Duodenal mucosa (tissue), 2 donors: ENCODE measurements at regions not wholly inside any gene's neighbourhood (a gene's known extent, or its start where the extent isn't known, plus 50 kb on each side); places are given as distances from the start of the nearest gene placed in this dataset.

Experiments
- H3K27ac ChIP-seq: one replicate; pipeline ENCODE4 v1.7.0; 2013; ENCODE audit warnings: low read depth, low read length
- H3K27me3 ChIP-seq, 2 donors: one replicate each; pipeline ENCODE4 v1.7.0; 2013; ENCODE audit warnings: low read length in 2 of 2, control low read depth in 1 of 2; ENCODE audit not compliant: insufficient read depth in 2 of 2, control insufficient read depth in 1 of 2
- H3K36me3 ChIP-seq, 2 donors: one replicate each; pipeline ENCODE4 v1.7.0; 2013; ENCODE audit warnings: low read length in 2 of 2, control low read depth in 1 of 2; ENCODE audit not compliant: insufficient read depth in 2 of 2, control insufficient read depth in 1 of 2
- H3K4me1 ChIP-seq, 2 donors: one replicate each; pipeline ENCODE4 v1.7.0; 2013; ENCODE audit warnings: low read length in 2 of 2, control low read depth in 1 of 2; ENCODE audit not compliant: insufficient read depth in 2 of 2, control insufficient read depth in 1 of 2
- H3K4me3 ChIP-seq, 2 donors: one replicate each; pipeline ENCODE4 v1.7.0; 2013; ENCODE audit warnings: low read length in 2 of 2, low read depth in 1 of 2
- H3K9ac ChIP-seq, 2 donors: one replicate each; pipeline ENCODE4 v1.7.0; 2013; ENCODE audit warnings: low read length in 2 of 2, low read depth in 1 of 2
- H3K9me3 ChIP-seq, 2 donors: one replicate each; pipeline ENCODE4 v1.7.0; 2013; ENCODE audit warnings: low read length in 2 of 2, control low read depth in 1 of 2; ENCODE audit not compliant: control insufficient read depth in 1 of 2

GRCh38 chr6:67653561-67653960, 981.5 kb upstream of the ADGRB3 start:
- Histone ChIP-seq H3K9ac (no peak overlapping the region), H3K27ac (no peak overlapping the region), H3K4me1 (no peaks in the 10 kb centered on the region), H3K27me3 (no peaks in the 10 kb centered on the region), H3K36me3 (no peaks in the 10 kb centered on the region), H3K4me3 (no peak overlapping the region), H3K9me3 (no peaks in the 10 kb centered on the region)

- no peaks in the 10 kb centered on the region for H3K4me1 ChIP-seq
- no peaks in the 10 kb centered on the region for H3K27me3 ChIP-seq
- no peaks in the 10 kb centered on the region for H3K9me3 ChIP-seq
- no peak overlapping the region for H3K4me3 ChIP-seq
- H3K36me3 ChIP-seq, result no peaks in the 10 kb centered on the region
- no peak overlapping the region for H3K27ac ChIP-seq
- no peak overlapping the region for H3K9ac ChIP-seq
Observed at GRCh38 chr6:67646550-67646949, 988.5 kb upstream of the ADGRB3 start.

- no peak overlapping the region for H3K9ac ChIP-seq
- H3K4me3 ChIP-seq, result no peak overlapping the region
- peaks cover 0 to 2% of the 10 kb centered on the region in 2 donors for H3K9me3 ChIP-seq
- no peaks in the 10 kb centered on the region for H3K4me1 ChIP-seq
- no peaks in the 10 kb centered on the region for H3K27me3 ChIP-seq
- no peak overlapping the region for H3K27ac ChIP-seq
- no peaks in the 10 kb centered on the region for H3K36me3 ChIP-seq
Observed at GRCh38 chr6:67643281-67643680, 991.8 kb upstream of the ADGRB3 start.

GRCh38 chr6:67642582-67642981, 992.5 kb upstream of the ADGRB3 start:
- H3K27ac ChIP-seq, result no peak overlapping the region
- H3K4me1 ChIP-seq, result no peaks in the 10 kb centered on the region
- peaks cover 0 to 2% of the 10 kb centered on the region in 2 donors for H3K9me3 ChIP-seq
- no peaks in the 10 kb centered on the region for H3K27me3 ChIP-seq
- no peak overlapping the region for H3K4me3 ChIP-seq
- H3K36me3 ChIP-seq, result no peaks in the 10 kb centered on the region
- no peak overlapping the region for H3K9ac ChIP-seq

GRCh38 chr6:67640484-67640883, 994.6 kb upstream of the ADGRB3 start:
- Histone ChIP-seq H3K27ac (no peak overlapping the region), H3K4me1 (no peaks in the 10 kb centered on the region), H3K9me3 (peaks cover 0 to 2% of the 10 kb centered on the region in 2 donors), H3K4me3 (no peak overlapping the region), H3K36me3 (no peaks in the 10 kb centered on the region), H3K9ac (no peak overlapping the region), H3K27me3 (no peaks in the 10 kb centered on the region)

GRCh38 chr6:67639161-67639560, 995.9 kb upstream of the ADGRB3 start:
- H3K9ac ChIP-seq, result no peak overlapping the region
- no peaks in the 10 kb centered on the region for H3K36me3 ChIP-seq
- no peak overlapping the region for H3K4me3 ChIP-seq
- H3K4me1 ChIP-seq, result no peaks in the 10 kb centered on the region
- no peaks in the 10 kb centered on the region for H3K27me3 ChIP-seq
- peaks cover 5 to 7% of the 10 kb centered on the region in 2 donors for H3K9me3 ChIP-seq
- H3K27ac ChIP-seq, result no peak overlapping the region

- H3K36me3 ChIP-seq, result no peaks in the 10 kb centered on the region
- H3K4me1 ChIP-seq, result no peaks in the 10 kb centered on the region
- H3K27ac ChIP-seq, result no peak overlapping the region
- no peak overlapping the region for H3K4me3 ChIP-seq
- H3K9me3 ChIP-seq, result peaks cover 8 to 9% of the 10 kb centered on the region in 2 donors
- H3K27me3 ChIP-seq, result no peaks in the 10 kb centered on the region
- no peak overlapping the region for H3K9ac ChIP-seq
Observed at GRCh38 chr6:67634199-67634598, 1000.9 kb upstream of the ADGRB3 start.

- no peaks in the 10 kb centered on the region for H3K4me1 ChIP-seq
- no peak overlapping the region for H3K4me3 ChIP-seq
- H3K36me3 ChIP-seq, result no peaks in the 10 kb centered on the region
- H3K27me3 ChIP-seq, result no peaks in the 10 kb centered on the region
- no peak overlapping the region for H3K9ac ChIP-seq
- peaks cover 8 to 9% of the 10 kb centered on the region in 2 donors for H3K9me3 ChIP-seq
- H3K27ac ChIP-seq, result no peak overlapping the region
Observed at GRCh38 chr6:67633058-67633457, 1002.0 kb upstream of the ADGRB3 start.

GRCh38 chr6:67630146-67630545, 1004.9 kb upstream of the ADGRB3 start:
- no peaks in the 10 kb centered on the region for H3K27me3 ChIP-seq
- H3K4me3 ChIP-seq, result no peak overlapping the region
- no peaks in the 10 kb centered on the region for H3K36me3 ChIP-seq
- no peak overlapping the region for H3K9ac ChIP-seq
- peaks cover 8 to 9% of the 10 kb centered on the region in 2 donors for H3K9me3 ChIP-seq
- no peak overlapping the region for H3K27ac ChIP-seq
- H3K4me1 ChIP-seq, result no peaks in the 10 kb centered on the region

GRCh38 chr6:67629258-67629657, 1005.8 kb upstream of the ADGRB3 start:
- Histone ChIP-seq H3K9me3 (peaks cover 4 to 5% of the 10 kb centered on the region in 2 donors), H3K4me1 (no peaks in the 10 kb centered on the region), H3K36me3 (no peaks in the 10 kb centered on the region), H3K27ac (no peak overlapping the region), H3K27me3 (no peaks in the 10 kb centered on the region), H3K9ac (no peak overlapping the region), H3K4me3 (no peak overlapping the region)

GRCh38 chr6:67615796-67616195, 1019.3 kb upstream of the ADGRB3 start:
- no peaks in the 10 kb centered on the region for H3K4me1 ChIP-seq
- no peak overlapping the region for H3K9ac ChIP-seq
- no peak overlapping the region for H3K27ac ChIP-seq
- no peaks in the 10 kb centered on the region for H3K9me3 ChIP-seq
- no peak overlapping the region for H3K4me3 ChIP-seq
- H3K36me3 ChIP-seq, result no peaks in the 10 kb centered on the region
- H3K27me3 ChIP-seq, result no peaks in the 10 kb centered on the region
